HL-60 (cell line): ENCODE measurements at regions not wholly inside any gene's neighbourhood (a gene's known extent, or its start where the extent isn't known, plus 50 kb on each side); places are given as distances from the start of the nearest gene placed in this dataset.

ENCODE experiments used
- DNase-seq, 2 experiments: peaks; one replicate each; pipeline ENCODE4 v3.0.0-alpha.2; 2010 to 2020; ENCODE audit warnings: low read depth in 1 of 2, low spot score in 1 of 2
- H3K27ac ChIP-seq: fragments of 250-450 bp; sonication (Bioruptor Pico); replicated peaks from 2 replicates; pipeline ENCODE4 v1.5.1; 2020; ENCODE audit warnings: mild to moderate bottlenecking, moderate library complexity
- H3K27me3 ChIP-seq: fragments of 250-450 bp; sonication (Bioruptor Pico); 2 replicates; pipeline ENCODE4 v1.5.1; 2021; ENCODE audit warnings: mild to moderate bottlenecking, moderate library complexity; ENCODE audit not compliant: insufficient read depth, poor library complexity, severe bottlenecking
- H3K4me3 ChIP-seq: replicated peaks from 2 replicates; pipeline ENCODE4 v1.5.1; 2011; ENCODE audit warnings: mild to moderate bottlenecking, control low read depth, low read length; ENCODE audit not compliant: insufficient read depth
- GABPA ChIP-seq: IDR thresholded peaks from 2 replicates; pipeline ENCODE4 v1.6.1; 2012; ENCODE audit warnings: low read depth
- POLR2AphosphoS5 ChIP-seq: IDR thresholded peaks from 2 replicates; pipeline ENCODE4 v1.6.1; 2012; ENCODE audit warnings: low read depth
- SPI1 ChIP-seq: IDR thresholded peaks from 2 replicates; pipeline ENCODE4 v1.6.1; 2012; ENCODE audit warnings: low read depth, mild to moderate bottlenecking, borderline replicate concordance
- TF ChIP-seq, protein P1 (sequence below): IDR thresholded peaks from one replicate; pipeline ENCODE4 v1.5.1; 2011; ENCODE audit warnings: low read length, control low read depth, inconsistent platforms; ENCODE audit not compliant: insufficient read depth
- TF ChIP-seq, protein P2 (sequence below): IDR thresholded peaks from 2 replicates; pipeline ENCODE4 v1.6.1; 2012; ENCODE audit warnings: low read depth; ENCODE audit not compliant: insufficient replicate concordance

DNA sequence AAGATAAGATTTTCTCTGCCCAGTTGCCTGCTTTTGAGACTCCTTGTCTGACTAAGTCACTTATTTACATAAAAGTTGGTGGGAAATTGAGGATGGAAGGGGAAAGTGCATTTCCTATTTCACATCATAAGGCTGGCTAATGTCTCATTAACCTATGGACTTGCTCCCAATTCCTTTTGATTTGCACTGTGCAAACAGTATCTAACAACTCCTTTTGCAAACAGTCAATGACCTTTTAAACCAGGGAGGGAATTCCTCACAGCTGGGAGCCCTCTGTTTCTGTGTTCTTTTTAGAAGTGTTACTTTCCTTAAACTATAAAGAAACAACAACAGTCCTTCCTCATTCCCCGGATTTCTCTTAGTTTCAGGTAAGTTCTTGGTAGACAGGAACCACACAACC, 272.8 kb downstream of the RND3 start:
- Histone ChIP-seq H3K4me3 (no peak overlapping the region), H3K27me3 (no peaks in the 10 kb centered on the region), H3K27ac (no peak overlapping the region)
- TF ChIP-seq, protein P1, sequence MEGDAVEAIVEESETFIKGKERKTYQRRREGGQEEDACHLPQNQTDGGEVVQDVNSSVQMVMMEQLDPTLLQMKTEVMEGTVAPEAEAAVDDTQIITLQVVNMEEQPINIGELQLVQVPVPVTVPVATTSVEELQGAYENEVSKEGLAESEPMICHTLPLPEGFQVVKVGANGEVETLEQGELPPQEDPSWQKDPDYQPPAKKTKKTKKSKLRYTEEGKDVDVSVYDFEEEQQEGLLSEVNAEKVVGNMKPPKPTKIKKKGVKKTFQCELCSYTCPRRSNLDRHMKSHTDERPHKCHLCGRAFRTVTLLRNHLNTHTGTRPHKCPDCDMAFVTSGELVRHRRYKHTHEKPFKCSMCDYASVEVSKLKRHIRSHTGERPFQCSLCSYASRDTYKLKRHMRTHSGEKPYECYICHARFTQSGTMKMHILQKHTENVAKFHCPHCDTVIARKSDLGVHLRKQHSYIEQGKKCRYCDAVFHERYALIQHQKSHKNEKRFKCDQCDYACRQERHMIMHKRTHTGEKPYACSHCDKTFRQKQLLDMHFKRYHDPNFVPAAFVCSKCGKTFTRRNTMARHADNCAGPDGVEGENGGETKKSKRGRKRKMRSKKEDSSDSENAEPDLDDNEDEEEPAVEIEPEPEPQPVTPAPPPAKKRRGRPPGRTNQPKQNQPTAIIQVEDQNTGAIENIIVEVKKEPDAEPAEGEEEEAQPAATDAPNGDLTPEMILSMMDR = no peak
- TF ChIP-seq GABPA (no peak), POLR2AphosphoS5 (no peak), SPI1 (no peak)
- TF ChIP-seq, protein P2, sequence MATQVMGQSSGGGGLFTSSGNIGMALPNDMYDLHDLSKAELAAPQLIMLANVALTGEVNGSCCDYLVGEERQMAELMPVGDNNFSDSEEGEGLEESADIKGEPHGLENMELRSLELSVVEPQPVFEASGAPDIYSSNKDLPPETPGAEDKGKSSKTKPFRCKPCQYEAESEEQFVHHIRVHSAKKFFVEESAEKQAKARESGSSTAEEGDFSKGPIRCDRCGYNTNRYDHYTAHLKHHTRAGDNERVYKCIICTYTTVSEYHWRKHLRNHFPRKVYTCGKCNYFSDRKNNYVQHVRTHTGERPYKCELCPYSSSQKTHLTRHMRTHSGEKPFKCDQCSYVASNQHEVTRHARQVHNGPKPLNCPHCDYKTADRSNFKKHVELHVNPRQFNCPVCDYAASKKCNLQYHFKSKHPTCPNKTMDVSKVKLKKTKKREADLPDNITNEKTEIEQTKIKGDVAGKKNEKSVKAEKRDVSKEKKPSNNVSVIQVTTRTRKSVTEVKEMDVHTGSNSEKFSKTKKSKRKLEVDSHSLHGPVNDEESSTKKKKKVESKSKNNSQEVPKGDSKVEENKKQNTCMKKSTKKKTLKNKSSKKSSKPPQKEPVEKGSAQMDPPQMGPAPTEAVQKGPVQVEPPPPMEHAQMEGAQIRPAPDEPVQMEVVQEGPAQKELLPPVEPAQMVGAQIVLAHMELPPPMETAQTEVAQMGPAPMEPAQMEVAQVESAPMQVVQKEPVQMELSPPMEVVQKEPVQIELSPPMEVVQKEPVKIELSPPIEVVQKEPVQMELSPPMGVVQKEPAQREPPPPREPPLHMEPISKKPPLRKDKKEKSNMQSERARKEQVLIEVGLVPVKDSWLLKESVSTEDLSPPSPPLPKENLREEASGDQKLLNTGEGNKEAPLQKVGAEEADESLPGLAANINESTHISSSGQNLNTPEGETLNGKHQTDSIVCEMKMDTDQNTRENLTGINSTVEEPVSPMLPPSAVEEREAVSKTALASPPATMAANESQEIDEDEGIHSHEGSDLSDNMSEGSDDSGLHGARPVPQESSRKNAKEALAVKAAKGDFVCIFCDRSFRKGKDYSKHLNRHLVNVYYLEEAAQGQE = no peak
- no peak for DNase-seq

DNA sequence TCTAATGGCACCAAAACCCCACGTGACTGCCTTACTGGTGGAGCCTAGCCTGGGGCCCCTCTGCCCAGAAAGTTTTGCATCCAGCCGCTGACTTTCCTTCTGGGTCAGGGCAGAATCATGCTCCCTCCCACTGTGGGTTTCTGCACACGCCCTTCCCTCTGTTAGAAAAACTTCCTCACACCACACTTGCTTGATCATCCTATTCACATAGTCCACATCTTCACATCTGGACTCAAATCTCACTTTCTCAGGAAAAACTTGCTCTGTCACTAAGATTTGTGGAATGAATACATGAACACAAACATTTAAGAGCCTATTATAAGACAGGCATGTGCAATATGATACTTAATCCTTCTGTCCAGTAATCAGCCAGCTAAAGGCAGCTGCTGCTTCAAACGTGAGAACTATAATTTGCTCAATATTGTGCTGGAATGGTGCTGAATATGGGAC, 274.7 kb downstream of the RND3 start:
- DNase-seq = no peak
- TF ChIP-seq SPI1 = no peak
- TF ChIP-seq, protein P1 = no peak
- no peak for TF ChIP-seq GABPA
- TF ChIP-seq POLR2AphosphoS5 = no peak
- TF ChIP-seq, protein P2 = no peak
- Histone ChIP-seq H3K4me3 (no peak overlapping the region), H3K27ac (no peak overlapping the region), H3K27me3 (no peaks in the 10 kb centered on the region)

DNA sequence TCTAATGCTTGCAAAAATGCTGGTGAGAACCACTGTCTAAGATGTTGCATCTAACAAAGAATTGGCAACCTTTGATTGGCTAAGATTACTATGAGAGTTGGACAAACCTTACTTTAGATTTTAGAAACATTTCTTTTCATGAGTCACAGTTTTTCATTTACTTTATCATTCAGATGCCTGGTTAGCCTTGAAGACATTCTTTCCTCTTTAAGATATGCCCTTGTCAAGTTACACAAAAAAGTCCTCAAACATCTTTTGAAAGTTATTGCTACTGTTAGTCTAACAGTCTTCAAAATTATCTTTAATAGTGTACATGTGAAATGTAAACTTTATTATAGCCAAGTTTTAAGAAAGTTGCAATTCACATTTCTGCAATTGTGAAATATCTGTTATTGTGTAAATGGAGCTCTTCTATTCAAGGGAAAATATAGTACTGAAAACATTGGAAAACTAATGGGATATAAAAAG, 276.3 kb downstream of the RND3 start:
- Histone ChIP-seq H3K4me3 (no peak overlapping the region), H3K27ac (no peak overlapping the region), H3K27me3 (no peaks in the 10 kb centered on the region)
- TF ChIP-seq POLR2AphosphoS5 (no peak), SPI1 (no peak), GABPA (no peak)
- TF ChIP-seq, protein P1 = no peak
- TF ChIP-seq, protein P2 = no peak
- DNase-seq = no peak
